ENCODE measurements at regions not wholly inside any gene's neighbourhood (a gene's known extent, or its start where the extent isn't known, plus 50 kb on each side); places are given as distances from the start of the nearest gene placed in this dataset.

DNA sequence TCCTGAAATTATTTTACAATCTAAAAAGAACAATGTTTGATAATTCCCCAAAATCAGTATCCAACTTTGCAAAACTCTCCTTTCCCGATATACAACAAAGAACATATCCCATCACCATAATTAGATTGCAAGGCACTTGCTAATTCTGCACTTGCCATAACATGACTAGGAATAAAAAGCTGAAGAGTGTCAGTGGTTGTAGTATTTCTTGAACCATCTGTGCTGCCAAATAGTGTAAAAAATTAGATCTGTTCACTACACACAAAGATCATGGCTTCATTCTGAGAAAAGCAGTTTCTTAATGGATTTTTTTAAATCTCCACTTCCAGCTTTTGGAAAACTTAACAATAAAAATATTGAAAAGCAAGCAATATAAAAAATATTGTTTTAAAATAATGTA lies 259.5 kb upstream of the FAM174A start:
- no peak for TF ChIP-seq EZH2 (IDR thresholded peaks at IDR 0.05; ENCODE audit: low read length, missing control alignments)
- TF ChIP-seq, protein P1, sequence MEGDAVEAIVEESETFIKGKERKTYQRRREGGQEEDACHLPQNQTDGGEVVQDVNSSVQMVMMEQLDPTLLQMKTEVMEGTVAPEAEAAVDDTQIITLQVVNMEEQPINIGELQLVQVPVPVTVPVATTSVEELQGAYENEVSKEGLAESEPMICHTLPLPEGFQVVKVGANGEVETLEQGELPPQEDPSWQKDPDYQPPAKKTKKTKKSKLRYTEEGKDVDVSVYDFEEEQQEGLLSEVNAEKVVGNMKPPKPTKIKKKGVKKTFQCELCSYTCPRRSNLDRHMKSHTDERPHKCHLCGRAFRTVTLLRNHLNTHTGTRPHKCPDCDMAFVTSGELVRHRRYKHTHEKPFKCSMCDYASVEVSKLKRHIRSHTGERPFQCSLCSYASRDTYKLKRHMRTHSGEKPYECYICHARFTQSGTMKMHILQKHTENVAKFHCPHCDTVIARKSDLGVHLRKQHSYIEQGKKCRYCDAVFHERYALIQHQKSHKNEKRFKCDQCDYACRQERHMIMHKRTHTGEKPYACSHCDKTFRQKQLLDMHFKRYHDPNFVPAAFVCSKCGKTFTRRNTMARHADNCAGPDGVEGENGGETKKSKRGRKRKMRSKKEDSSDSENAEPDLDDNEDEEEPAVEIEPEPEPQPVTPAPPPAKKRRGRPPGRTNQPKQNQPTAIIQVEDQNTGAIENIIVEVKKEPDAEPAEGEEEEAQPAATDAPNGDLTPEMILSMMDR (conservative IDR thresholded peaks at IDR 0.05 in 1 of 2, IDR thresholded peaks at IDR 0.05 in 1 of 2; ENCODE audit: low read depth in 1 of 2, low read length in 2 of 2), result no peak
- no peaks in the 10 kb centered on the region for H3K79me2 ChIP-seq (ENCODE audit: control insufficient read depth, insufficient read depth, low read length)
- no peaks in the 10 kb centered on the region for H3K36me3 ChIP-seq (ENCODE audit: control insufficient read depth, insufficient read depth, low read length)
- no peaks in the 10 kb centered on the region for H3K9me3 ChIP-seq (ENCODE audit: control insufficient read depth, insufficient read depth, low read depth, low read length)
- H3K27ac ChIP-seq (ENCODE audit: insufficient read depth, low read length), result no peak overlapping the region
- no peak overlapping the region for H3K4me2 ChIP-seq (ENCODE audit: extremely low read depth, insufficient read depth, low read length)
- no peaks in the 10 kb centered on the region for H4K20me1 ChIP-seq (ENCODE audit: control insufficient read depth, extremely low read depth, insufficient read depth, low read length)
- H3K9ac ChIP-seq (ENCODE audit: insufficient read depth, low read length), result no peak overlapping the region
- no peak for DNase-seq (ENCODE audit: low read depth in 2 of 2)
- H3K27me3 ChIP-seq (ENCODE audit: control insufficient read depth, insufficient read depth, low read length), result no peaks in the 10 kb centered on the region
- no peaks in the 10 kb centered on the region for H3K4me1 ChIP-seq (ENCODE audit: control insufficient read depth, extremely low read depth, insufficient read depth, low read length)
- H3K4me3 ChIP-seq (replicated peaks in 1 of 4; ENCODE audit: control extremely low read depth in 1 of 4, insufficient read depth in 1 of 4, low read depth in 3 of 4, low read length in 4 of 4), result no peak overlapping the region
- no peak overlapping the region for H2AFZ ChIP-seq (ENCODE audit: low read length)

DNA sequence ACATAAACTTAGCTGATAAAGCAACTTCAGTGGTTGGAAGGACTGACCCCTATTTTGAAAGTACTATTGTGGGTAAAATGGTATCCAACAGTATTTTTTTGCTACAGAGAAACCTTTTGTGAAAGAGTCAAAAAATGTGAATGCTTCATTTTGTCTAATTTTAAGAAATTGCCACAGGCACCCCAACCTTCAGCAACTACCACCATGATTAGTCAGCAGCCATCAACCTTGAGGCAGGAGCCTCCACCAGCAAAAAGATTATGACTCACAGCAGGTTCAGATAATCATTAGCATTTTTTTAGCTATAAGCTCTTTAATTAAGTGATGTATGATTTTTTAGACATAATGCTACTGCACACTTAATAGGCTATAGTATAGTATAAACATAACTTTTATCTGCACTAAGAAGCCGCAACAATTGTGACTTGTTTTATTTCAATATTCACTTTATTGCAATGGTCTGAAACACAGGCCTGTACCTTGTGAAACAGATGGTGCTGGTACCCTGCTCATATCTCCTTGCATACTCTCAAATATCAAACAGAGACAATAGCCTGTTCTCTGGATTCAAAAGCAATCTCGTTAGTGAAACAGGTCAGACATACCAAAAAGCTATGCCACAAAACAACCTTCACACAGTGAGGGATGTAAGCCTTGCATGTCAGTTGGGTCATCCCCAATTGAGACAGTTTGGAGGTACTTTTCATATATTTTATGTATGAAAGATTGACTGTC lies 261.2 kb upstream of the FAM174A start:
- H4K20me1 ChIP-seq (ENCODE audit: control insufficient read depth, extremely low read depth, insufficient read depth, low read length), result no peaks in the 10 kb centered on the region
- no peaks in the 10 kb centered on the region for H3K79me2 ChIP-seq (ENCODE audit: control insufficient read depth, insufficient read depth, low read length)
- H2AFZ ChIP-seq (ENCODE audit: low read length), result no peak overlapping the region
- H3K36me3 ChIP-seq (ENCODE audit: control insufficient read depth, insufficient read depth, low read length), result no peaks in the 10 kb centered on the region
- H3K4me2 ChIP-seq (ENCODE audit: extremely low read depth, insufficient read depth, low read length), result no peak overlapping the region
- no peaks in the 10 kb centered on the region for H3K4me1 ChIP-seq (ENCODE audit: control insufficient read depth, extremely low read depth, insufficient read depth, low read length)
- H3K27me3 ChIP-seq (ENCODE audit: control insufficient read depth, insufficient read depth, low read length), result no peaks in the 10 kb centered on the region
- peak in 1 of 2 donors; percentile 39 for DNase-seq (ENCODE audit: low read depth in 2 of 2)
- TF ChIP-seq EZH2 (IDR thresholded peaks at IDR 0.05; ENCODE audit: low read length, missing control alignments), result no peak
- TF ChIP-seq, protein P1 (conservative IDR thresholded peaks at IDR 0.05 in 1 of 2, IDR thresholded peaks at IDR 0.05 in 1 of 2; ENCODE audit: low read depth in 1 of 2, low read length in 2 of 2), result no peak
- no peaks in the 10 kb centered on the region for H3K9me3 ChIP-seq (ENCODE audit: control insufficient read depth, insufficient read depth, low read depth, low read length)
- no peak overlapping the region for H3K4me3 ChIP-seq (replicated peaks in 1 of 4; ENCODE audit: control extremely low read depth in 1 of 4, insufficient read depth in 1 of 4, low read depth in 3 of 4, low read length in 4 of 4)
- H3K9ac ChIP-seq (ENCODE audit: insufficient read depth, low read length), result no peak overlapping the region
- no peak overlapping the region for H3K27ac ChIP-seq (ENCODE audit: insufficient read depth, low read length)

DNA sequence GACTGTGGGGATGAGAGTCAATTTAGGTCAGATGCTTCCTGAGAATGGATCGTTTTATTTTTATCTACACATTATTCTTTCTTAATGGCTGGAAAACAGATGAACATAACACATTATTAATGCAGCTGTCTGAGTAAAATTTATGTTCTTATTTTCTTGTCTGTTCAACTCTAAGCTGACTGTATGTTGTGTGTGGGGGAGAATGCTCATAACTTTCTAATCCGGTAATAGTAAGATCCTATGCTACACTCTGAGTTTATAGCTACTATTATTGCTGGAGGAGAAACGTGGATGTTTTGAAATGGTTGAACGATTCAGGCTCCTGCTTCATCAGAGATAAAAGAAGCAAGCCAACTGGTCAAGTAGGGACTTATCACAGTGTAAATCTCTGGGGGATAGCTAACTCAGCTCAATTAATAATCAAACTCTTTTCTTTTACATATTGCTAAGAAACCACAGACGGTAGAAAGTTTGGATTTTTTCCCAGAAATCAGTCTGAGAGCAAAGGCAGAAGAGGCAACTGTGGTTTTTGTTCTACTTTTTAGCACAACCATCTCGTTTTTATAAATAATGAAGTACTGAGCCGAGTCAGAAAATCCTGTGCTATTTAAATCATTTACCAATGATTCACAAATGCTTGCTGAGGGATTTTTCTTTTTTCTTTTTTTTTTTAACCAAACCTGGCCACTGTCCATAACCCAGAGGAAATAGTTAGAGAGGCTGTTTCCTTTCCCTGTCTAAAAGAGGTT lies 265.0 kb upstream of the FAM174A start:
- no peak overlapping the region for H3K4me3 ChIP-seq (replicated peaks in 1 of 4; ENCODE audit: control extremely low read depth in 1 of 4, insufficient read depth in 1 of 4, low read depth in 3 of 4, low read length in 4 of 4)
- H3K27ac ChIP-seq (ENCODE audit: insufficient read depth, low read length), result no peak overlapping the region
- no peak overlapping the region for H3K9ac ChIP-seq (ENCODE audit: insufficient read depth, low read length)
- H4K20me1 ChIP-seq (ENCODE audit: control insufficient read depth, extremely low read depth, insufficient read depth, low read length), result no peaks in the 10 kb centered on the region
- no peak overlapping the region for H2AFZ ChIP-seq (ENCODE audit: low read length)
- TF ChIP-seq EZH2 (IDR thresholded peaks at IDR 0.05; ENCODE audit: low read length, missing control alignments), result no peak
- TF ChIP-seq, protein P1 (conservative IDR thresholded peaks at IDR 0.05 in 1 of 2, IDR thresholded peaks at IDR 0.05 in 1 of 2; ENCODE audit: low read depth in 1 of 2, low read length in 2 of 2), result no peak
- H3K4me1 ChIP-seq (ENCODE audit: control insufficient read depth, extremely low read depth, insufficient read depth, low read length), result no peaks in the 10 kb centered on the region
- no peak overlapping the region for H3K4me2 ChIP-seq (ENCODE audit: extremely low read depth, insufficient read depth, low read length)
- H3K27me3 ChIP-seq (ENCODE audit: control insufficient read depth, insufficient read depth, low read length), result no peaks in the 10 kb centered on the region
- H3K79me2 ChIP-seq (ENCODE audit: control insufficient read depth, insufficient read depth, low read length), result no peaks in the 10 kb centered on the region
- peak; percentile 90 to 95 for DNase-seq (ENCODE audit: low read depth in 2 of 2)
- no peaks in the 10 kb centered on the region for H3K9me3 ChIP-seq (ENCODE audit: control insufficient read depth, insufficient read depth, low read depth, low read length)
- H3K36me3 ChIP-seq (ENCODE audit: control insufficient read depth, insufficient read depth, low read length), result no peaks in the 10 kb centered on the region

Data from fibroblast of lung (primary cell).